ENCODE measurements at regions not wholly inside any gene's neighbourhood (a gene's known extent, or its start where the extent isn't known, plus 50 kb on each side); places are given as distances from the start of the nearest gene placed in this dataset.

GRCh38 chr10:112087953-112088456 lies 95.6 kb downstream of the GPAM start:
- DNase-seq (ENCODE audit: extremely low read depth, low read depth), result no peak

GRCh38 chr10:112091703-112092102 lies 91.9 kb downstream of the GPAM start:
- no peak for DNase-seq (ENCODE audit: extremely low read depth, low read depth)

- DNase-seq (ENCODE audit: extremely low read depth, low read depth), result no peak
Observed at GRCh38 chr10:112092519-112092918, 91.0 kb downstream of the GPAM start.

GRCh38 chr10:112094984-112095383 lies 88.6 kb downstream of the GPAM start:
- no peak for DNase-seq (ENCODE audit: extremely low read depth, low read depth)

- no peak for DNase-seq (ENCODE audit: extremely low read depth, low read depth)
Observed at GRCh38 chr10:112095731-112096130, 87.8 kb downstream of the GPAM start.

- no peak for DNase-seq (ENCODE audit: extremely low read depth, low read depth)
Observed at GRCh38 chr10:112098682-112099081, 84.9 kb downstream of the GPAM start.
